M059J (cell line): ENCODE measurements at regions not wholly inside any gene's neighbourhood (a gene's known extent, or its start where the extent isn't known, plus 50 kb on each side); places are given as distances from the start of the nearest gene placed in this dataset.
"Not testable (repeated sequence)": the region's sequence is repeated elsewhere in the genome, so short reads cannot be mapped to it uniquely, and the experiment has no call there.

Source experiments
- DNase-seq: peaks from one replicate; pipeline ENCODE4 v3.0.0-alpha.2; 2012; ENCODE audit warnings: low read depth

DNA sequence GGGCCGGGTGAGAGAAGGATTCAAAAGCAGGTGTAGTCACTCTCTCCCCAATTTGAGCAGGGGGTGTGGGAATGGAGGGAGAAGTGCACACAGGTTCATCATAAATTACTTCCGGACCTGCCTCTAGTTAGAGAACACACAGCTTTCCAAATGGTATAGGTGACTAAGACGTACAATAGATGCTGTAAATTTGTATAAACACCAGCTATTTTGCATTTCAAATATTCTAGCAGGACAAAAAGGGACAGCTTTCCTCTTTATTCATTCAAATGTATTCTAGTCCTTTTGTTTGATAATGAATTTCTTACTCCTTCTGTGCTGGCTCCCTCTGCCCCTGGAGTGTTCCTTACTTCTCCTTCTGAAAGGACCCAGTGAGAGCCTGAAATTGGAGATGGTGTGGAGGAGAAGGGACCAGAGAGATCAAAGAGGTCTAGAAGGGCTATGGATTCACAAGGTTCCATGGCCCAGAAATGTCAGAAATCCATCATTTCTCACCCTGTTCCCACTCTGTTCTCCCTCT lies 53.2 kb upstream of the SH3BP4 start:
- no peak for DNase-seq

DNA sequence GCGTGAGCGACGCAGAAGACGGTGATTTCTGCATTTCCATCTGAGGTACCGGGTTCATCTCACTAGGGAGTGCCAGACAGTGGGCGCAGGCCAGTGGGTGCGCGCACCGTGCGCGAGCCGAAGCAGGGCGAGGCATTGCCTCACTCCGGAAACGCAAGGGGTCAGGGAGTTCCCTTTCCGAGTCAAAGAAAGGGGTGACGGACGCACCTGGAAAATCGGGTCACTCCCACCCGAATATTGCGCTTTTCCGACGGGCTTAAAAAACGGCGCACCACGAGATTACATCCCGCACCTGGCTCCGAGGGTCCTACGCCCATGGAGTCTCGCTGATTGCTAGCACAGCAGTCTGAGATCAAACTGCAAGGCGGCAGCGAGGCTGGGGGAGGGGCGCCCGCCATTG lies 63.4 kb upstream of the SH3BP4 start:
- not testable (repeated sequence) for DNase-seq

DNA sequence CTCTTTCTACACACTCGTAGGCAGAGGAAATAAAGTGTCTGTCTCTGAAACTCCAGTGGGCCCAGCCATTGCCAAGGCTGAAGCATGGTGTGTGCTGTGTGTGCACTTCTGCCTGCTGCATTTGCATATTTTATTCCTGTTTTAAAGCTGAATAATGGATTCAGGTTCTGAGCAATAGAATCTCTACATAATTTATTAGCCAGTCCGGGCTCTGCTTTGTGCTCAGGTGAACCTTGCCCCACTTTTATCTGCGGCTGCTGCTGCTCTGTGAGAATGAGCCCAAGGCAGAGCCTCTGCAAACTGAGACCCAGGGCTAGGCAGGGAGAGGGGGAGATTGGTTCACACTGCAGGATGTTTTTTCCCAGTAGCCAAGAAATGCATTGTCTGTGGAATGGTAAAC lies 64.6 kb upstream of the SH3BP4 start:
- no peak for DNase-seq

- DNase-seq = no peak
Measured at GRCh38 chr2:234885886-234886285, 65.9 kb upstream of the SH3BP4 start.

DNA sequence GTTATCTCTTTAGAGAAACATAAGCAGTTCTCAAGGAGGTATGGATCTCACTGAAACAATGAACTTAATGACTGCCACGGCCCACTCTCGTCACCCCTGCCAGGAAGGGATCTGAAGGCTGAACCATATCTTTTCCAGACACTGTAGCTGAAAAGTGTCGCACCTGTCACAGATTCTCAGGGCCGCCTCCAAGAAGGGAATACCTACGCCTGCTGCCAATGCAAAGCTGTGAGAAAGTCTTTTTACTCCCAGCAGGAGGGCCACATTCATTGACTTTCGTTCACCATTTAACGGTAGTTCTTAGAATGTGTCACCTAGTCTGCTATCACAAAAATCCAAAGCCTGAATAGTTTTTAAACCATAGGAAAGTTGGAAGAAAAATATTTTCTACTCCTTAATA lies 66.7 kb upstream of the SH3BP4 start:
- DNase-seq = no peak

GRCh38 chr2:234884591-234884990 lies 67.2 kb upstream of the SH3BP4 start:
- DNase-seq = no peak

GRCh38 chr2:234881413-234882241 lies 70.2 kb upstream of the SH3BP4 start:
- DNase-seq = peak; percentile 95

DNA sequence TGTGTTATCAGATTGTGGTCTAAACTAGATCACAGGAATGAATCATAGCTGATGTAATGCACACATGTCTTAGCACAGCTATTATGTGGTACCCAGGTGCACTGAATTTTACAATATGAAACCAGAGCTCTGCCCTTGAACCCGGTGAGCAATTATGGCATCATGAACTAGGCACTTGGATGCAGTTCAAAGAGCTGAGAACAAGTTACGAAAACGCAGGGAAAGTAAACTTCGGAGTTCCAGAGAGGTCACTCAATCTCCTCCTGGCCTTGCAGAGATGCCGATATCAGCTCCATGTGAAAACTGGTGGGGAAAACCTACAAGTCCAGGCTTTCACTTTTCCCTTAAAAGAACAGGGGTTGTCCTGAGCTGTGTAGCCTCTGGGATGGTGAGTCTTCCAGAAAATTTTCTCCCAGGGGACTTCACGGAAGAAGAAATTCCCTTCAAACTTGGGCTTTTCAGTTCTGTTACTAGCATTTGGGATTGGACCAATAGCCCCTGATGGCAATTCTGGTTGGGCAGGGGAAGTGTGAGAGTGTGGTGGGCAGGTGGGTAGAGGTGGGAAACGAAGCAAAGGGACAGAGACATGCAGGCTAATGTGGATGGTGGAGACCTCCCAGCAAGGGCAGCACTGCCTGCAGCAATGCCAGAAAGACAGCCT lies 71.1 kb upstream of the SH3BP4 start:
- peak; percentile 96 for DNase-seq

GRCh38 chr2:234879671-234880455 lies 72.0 kb upstream of the SH3BP4 start:
- peak; percentile 81 for DNase-seq

- DNase-seq = not testable (repeated sequence)
Measured at GRCh38 chr2:234876621-234877020, 75.2 kb upstream of the SH3BP4 start.

DNA sequence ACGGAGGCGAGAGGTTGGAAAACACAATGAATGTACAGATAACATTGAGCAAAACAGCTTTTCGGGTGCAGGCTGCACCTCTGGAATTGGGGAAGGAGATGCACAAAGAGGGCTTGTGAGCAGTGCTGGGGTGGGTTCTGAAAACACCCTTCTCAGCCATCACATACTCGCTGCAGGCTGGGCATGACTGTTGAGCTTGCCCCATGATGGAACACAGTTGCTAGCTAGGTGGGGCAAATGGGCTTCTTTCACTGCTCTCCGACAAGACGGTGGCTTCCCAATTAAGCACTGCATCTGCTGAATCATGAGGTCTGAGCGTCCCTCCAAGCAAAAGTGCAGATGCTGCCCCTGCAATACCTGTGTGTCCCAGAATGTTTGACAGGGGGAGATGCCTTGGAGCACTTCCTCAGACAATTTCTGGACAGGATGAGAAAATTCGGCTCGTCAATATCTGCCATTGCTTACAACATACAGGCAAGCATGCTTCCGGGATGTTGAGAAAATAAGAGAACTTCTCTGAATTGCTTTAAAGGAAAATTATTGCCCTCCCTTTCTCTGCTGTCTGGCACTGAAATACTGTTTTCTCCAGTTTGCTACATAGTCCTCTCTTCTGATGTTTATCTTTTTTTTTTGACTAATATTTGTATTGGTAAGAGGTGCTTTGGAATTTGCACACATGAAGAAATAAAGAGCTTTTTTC lies 77.3 kb upstream of the SH3BP4 start:
- DNase-seq = no peak

- peak; percentile 37 for DNase-seq
Measured at GRCh38 chr2:234873828-234874173, 78.0 kb upstream of the SH3BP4 start.

DNA sequence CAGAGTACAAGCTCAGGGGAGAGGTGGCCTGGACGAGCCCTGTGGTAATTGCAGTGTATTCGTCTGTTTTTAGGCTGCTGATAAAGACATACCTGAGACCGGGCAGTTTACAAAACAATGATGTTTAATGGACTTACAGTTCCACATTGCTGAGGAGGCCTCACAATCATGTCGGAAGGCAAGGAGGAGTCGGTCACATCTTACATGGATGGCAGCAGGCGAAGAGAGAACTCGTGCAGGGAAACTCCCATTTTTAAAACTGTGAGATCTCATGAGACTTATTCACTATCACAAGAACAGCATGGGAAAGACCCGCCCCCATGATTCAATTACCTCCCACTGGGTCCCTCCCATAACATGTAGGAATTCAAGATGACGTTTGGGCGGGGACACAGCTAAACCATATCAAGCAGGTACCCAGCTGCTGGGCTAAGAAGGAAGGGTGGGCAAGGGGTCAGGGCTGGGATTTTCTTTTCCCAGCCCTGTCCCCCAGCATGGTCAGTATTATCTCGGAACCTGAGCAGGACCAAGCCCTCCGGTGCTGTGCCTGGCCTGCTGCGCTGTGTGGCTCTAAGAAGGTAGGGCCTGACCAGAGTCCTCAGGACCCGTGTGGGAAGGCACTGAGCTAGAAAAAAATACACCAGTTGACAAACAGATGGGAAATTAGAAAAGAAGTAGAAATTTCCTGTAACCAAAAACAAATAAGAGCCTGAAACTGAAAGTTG lies 78.6 kb upstream of the SH3BP4 start:
- DNase-seq = no peak

- no peak for DNase-seq
Measured at GRCh38 chr2:234869969-234870368, 81.8 kb upstream of the SH3BP4 start.

GRCh38 chr2:234869164-234869563 lies 82.7 kb upstream of the SH3BP4 start:
- DNase-seq = no peak

- no peak for DNase-seq
Measured at GRCh38 chr2:234867882-234868285, 83.9 kb upstream of the SH3BP4 start.

- no peak for DNase-seq
Measured at GRCh38 chr2:234865586-234865985, 86.2 kb upstream of the SH3BP4 start.

DNA sequence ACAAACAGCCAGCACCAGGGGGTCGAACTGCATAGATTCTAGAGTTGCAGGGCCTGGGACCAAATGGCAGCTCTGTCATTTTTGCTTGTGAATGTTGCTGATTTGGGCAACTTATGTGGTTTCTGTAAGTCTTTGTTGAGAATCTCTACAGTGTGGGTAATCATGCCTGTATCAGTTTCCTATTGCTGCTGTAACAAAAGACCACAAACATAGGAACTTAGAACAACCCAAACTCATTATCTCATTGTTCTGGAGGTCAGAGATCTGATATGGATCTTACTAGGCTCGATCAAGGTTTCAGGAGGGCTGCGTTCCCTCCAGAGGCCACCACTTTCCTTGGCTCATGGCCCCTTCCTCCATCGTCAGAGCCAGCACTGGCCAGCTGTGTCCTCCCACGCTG lies 86.8 kb upstream of the SH3BP4 start:
- no peak for DNase-seq

DNA sequence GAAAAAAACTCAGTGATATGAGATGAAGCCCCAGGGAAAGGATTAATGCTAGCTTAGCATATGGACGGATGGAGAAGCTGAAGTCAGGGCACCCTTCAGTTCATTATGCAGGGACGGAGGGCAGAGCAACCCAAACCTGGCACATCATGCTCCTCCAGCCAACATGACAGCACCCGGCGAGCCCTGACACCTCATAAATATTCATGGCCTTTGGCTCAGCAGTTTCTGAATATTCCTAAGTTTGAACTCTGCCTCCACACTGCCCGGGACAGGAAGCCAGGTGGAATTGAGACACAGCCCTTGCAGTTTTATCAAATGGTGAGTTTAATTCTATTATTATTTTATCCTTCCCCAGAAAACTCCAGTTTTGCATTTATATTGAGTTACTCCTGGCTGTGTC lies 87.3 kb upstream of the SH3BP4 start:
- no peak for DNase-seq

DNA sequence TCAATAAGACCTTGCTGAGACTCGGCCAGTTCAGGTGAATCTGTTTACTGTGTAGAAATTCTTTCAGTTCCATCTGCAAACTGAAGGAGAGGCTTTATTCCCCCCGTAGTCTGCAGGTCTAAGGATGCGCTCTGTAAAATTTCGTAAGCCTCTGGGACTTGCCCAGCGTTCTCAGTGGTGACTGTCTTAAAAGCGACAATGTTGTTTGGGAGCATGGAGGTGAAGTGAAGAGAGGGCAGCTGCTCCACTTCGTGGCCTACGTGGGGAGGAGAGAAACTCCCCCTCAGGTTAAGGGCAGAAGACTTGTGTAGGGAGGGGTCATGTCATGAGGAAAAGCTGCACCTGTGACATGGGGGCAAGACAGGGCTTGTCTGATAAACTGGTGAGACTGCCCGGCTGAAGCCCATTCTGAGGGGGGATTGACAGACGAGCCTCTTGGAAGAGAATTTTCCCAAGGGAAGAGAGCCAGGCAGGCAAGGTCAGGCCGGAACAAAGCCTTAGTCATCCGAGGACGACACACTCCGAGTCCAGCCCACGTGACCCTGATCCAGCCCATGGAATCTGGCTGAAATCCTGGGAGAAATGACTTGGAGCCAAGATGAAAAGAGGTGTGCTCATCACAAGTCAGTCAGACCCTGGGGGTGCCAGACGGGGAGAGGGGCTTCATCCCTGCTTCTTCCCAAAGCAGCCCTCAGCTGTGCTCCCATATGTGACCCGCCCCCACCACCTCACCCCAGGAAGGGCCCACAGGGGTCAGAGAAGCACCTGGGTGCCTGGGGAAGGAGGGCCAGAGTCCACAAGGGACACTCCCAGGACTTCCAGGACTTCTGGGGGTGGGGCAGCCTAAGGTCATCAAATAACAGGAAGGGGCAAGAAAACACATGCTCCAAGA lies 88.5 kb upstream of the SH3BP4 start:
- peak; percentile 75 for DNase-seq
